Activated CD4-positive, alpha-beta memory T cell treated with anti-CD3 and anti-CD28 coated beads, Interleukin-2, amount 10 ng/mL, durations not matched to agents 7 days and 5 days (primary cell): ENCODE measurements at regions not wholly inside any gene's neighbourhood (a gene's known extent, or its start where the extent isn't known, plus 50 kb on each side); places are given as distances from the start of the nearest gene placed in this dataset.
"Not testable (repeated sequence)": the region's sequence is repeated elsewhere in the genome, so short reads cannot be mapped to it uniquely, and the experiment has no call there.

ENCODE experiments used
- CTCF ChIA-PET: fragments of 350-600 bp; sonication (Branson Sonifier 250); formaldehyde crosslinking; loops from one replicate; lab custom pipeline; 2021; ENCODE audit warnings: antibody characterized with exemption, inconsistent platforms; lab: Charles Lee
- POLR2A ChIA-PET: fragments of 350-600 bp; sonication (Branson Sonifier 250); formaldehyde crosslinking; loops from one replicate; lab custom pipeline; 2021; ENCODE audit warnings: antibody characterized with exemption; lab: Charles Lee
- DNase-seq: peaks from one replicate; pipeline ENCODE4 v3.0.0-alpha.2; 2020
- H3K27ac Mint-ChIP-seq: one replicate; pipeline ENCODE4 v1.8.0; 2021; ENCODE audit warnings: mild to moderate bottlenecking, mixed read lengths
- H3K27me3 Mint-ChIP-seq: one replicate; pipeline ENCODE4 v1.8.0; 2021; ENCODE audit warnings: mixed read lengths
- H3K36me3 Mint-ChIP-seq: one replicate; pipeline ENCODE4 v1.8.0; 2021; ENCODE audit warnings: low read depth, mixed read lengths
- H3K4me1 Mint-ChIP-seq: one replicate; pipeline ENCODE4 v1.8.0; 2021; ENCODE audit warnings: mixed read lengths
- H3K4me3 Mint-ChIP-seq: one replicate; pipeline ENCODE4 v1.8.0; 2021; ENCODE audit warnings: mild to moderate bottlenecking, mixed read lengths
- H3K9me3 Mint-ChIP-seq: one replicate; pipeline ENCODE4 v1.8.0; 2021; ENCODE audit warnings: mixed read lengths

- peaks cover 16% of the 10 kb centered on the region for H3K27me3 Mint-ChIP-seq
- POLR2A ChIA-PET, result no interaction called here
- peaks cover 6% of the 10 kb centered on the region for H3K4me1 Mint-ChIP-seq
- no peak for DNase-seq
- H3K9me3 Mint-ChIP-seq, result no peaks in the 10 kb centered on the region
- no peaks in the 10 kb centered on the region for H3K36me3 Mint-ChIP-seq
- no peak overlapping the region for H3K27ac Mint-ChIP-seq
- H3K4me3 Mint-ChIP-seq, result no peak overlapping the region
- CTCF ChIA-PET, result no interaction called here
These were observed 72.7 kb upstream of the FAM174B start for GRCh38 chr15:92728266-92728665.

GRCh38 chr15:92733090-92733933 is 77.7 kb upstream of the FAM174B start:
- Mint-ChIP-seq H3K36me3 (no peaks in the 10 kb centered on the region), H3K4me3 (peak overlapping the region; percentile 66), H3K4me1 (peaks cover 5% of the 10 kb centered on the region), H3K27ac (no peak overlapping the region), H3K9me3 (no peaks in the 10 kb centered on the region), H3K27me3 (peaks cover 26% of the 10 kb centered on the region)
- ChIA-PET POLR2A (no interaction called here), CTCF (no interaction called here)
- DNase-seq, result no peak

DNA sequence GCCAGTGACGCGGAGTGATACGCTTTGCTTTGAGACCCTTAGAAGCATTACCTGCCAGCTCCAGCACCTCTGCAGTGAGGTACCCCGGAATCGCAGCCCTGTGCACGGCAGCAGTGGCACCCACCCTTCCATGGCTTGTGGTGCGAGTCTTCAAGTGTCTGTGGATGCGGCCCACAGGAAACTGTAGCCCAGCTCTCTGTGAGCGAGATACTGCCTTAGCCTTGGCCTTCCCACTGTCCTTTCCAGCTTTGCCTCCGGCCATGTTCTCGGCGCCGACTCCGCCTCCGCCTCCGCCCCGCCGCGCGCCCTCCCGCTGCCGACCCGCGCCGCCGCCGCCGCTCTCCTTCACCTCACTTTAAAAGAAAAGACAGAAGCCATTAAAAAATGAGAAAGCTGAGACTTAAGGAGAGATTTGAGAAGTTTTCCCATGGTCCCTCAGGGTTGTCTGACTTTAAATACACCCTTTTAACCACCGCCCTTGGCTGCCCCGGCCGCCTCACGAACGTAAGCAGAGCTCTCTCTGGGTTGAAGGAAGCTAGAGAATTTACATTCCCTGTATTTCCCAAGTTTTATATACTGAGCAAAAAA is 78.5 kb upstream of the FAM174B start:
- Mint-ChIP-seq H3K36me3 (no peaks in the 10 kb centered on the region), H3K27ac (no peak overlapping the region), H3K27me3 (peaks cover 26% of the 10 kb centered on the region), H3K4me1 (peaks cover 5% of the 10 kb centered on the region), H3K9me3 (peaks cover 2% of the 10 kb centered on the region), H3K4me3 (peak overlapping the region; percentile 66)
- no peak for DNase-seq
- ChIA-PET POLR2A (no interaction called here), CTCF (no interaction called here)

GRCh38 chr15:92739246-92739645 is 83.7 kb upstream of the FAM174B start:
- DNase-seq, H3K36me3 Mint-ChIP-seq, H3K9me3 Mint-ChIP-seq, H3K27ac Mint-ChIP-seq, H3K27me3 Mint-ChIP-seq, CTCF ChIA-PET, H3K4me3 Mint-ChIP-seq, H3K4me1 Mint-ChIP-seq, POLR2A ChIA-PET: not testable (repeated sequence)

GRCh38 chr15:92745845-92746271 is 90.3 kb upstream of the FAM174B start:
- H3K27me3 Mint-ChIP-seq, result peaks cover 1% of the 10 kb centered on the region
- H3K9me3 Mint-ChIP-seq, result no peaks in the 10 kb centered on the region
- no peak for DNase-seq
- CTCF ChIA-PET, result no interaction called here
- H3K4me1 Mint-ChIP-seq, result no peaks in the 10 kb centered on the region
- no peak overlapping the region for H3K27ac Mint-ChIP-seq
- H3K36me3 Mint-ChIP-seq, result no peaks in the 10 kb centered on the region
- H3K4me3 Mint-ChIP-seq, result no peak overlapping the region
- POLR2A ChIA-PET, result no interaction called here

- H3K27me3 Mint-ChIP-seq, result peaks cover 1% of the 10 kb centered on the region
- ChIA-PET POLR2A (no interaction called here), CTCF (no interaction called here)
- no peaks in the 10 kb centered on the region for H3K36me3 Mint-ChIP-seq
- DNase-seq, result no peak
- H3K4me1 Mint-ChIP-seq, result no peaks in the 10 kb centered on the region
- H3K9me3 Mint-ChIP-seq, result no peaks in the 10 kb centered on the region
- H3K4me3 Mint-ChIP-seq, result no peak overlapping the region
- no peak overlapping the region for H3K27ac Mint-ChIP-seq
These were observed 91.5 kb upstream of the FAM174B start for GRCh38 chr15:92747047-92747446.

DNA sequence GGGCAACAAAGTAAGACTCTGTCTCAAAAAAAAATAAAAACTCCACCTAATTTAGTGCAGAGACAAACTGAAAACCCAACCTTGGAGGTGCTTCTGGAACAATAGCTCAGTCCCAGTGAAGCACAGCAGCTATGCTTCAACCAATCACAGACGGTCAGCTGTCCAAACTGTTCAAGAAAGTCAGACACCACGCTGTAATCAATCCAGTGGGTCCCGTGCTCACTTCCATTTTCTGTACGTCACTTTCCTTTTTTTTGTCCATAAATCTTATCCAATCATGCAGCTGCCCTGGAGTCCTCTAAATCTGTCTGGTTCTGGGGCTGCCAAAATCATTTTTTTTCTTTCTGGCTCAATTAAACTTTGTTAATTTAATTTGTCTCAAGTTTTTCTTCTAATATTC is 93.6 kb upstream of the FAM174B start:
- H3K27ac Mint-ChIP-seq, result no peak overlapping the region
- DNase-seq, result no peak
- no peaks in the 10 kb centered on the region for H3K4me1 Mint-ChIP-seq
- H3K36me3 Mint-ChIP-seq, result no peaks in the 10 kb centered on the region
- CTCF ChIA-PET, result interaction anchor here (1.4 kb wide), 1 partner anchor 35 kb away, joined by 5 read pairs; no protein-coding TSS in a partner anchor
- no peaks in the 10 kb centered on the region for H3K9me3 Mint-ChIP-seq
- POLR2A ChIA-PET, result no interaction called here
- no peak overlapping the region for H3K4me3 Mint-ChIP-seq
- H3K27me3 Mint-ChIP-seq, result peaks cover 1% of the 10 kb centered on the region

- Mint-ChIP-seq H3K36me3 (no peaks in the 10 kb centered on the region), H3K9me3 (no peaks in the 10 kb centered on the region), H3K27ac (no peak overlapping the region), H3K4me1 (no peaks in the 10 kb centered on the region), H3K27me3 (no peaks in the 10 kb centered on the region), H3K4me3 (no peak overlapping the region)
- ChIA-PET POLR2A (no interaction called here), CTCF (interaction anchor here (1.4 kb wide), 1 partner anchor 35 kb away, joined by 5 read pairs; no protein-coding TSS in a partner anchor)
- DNase-seq, result no peak
These were observed 94.4 kb upstream of the FAM174B start for GRCh38 chr15:92749946-92750345.

DNA sequence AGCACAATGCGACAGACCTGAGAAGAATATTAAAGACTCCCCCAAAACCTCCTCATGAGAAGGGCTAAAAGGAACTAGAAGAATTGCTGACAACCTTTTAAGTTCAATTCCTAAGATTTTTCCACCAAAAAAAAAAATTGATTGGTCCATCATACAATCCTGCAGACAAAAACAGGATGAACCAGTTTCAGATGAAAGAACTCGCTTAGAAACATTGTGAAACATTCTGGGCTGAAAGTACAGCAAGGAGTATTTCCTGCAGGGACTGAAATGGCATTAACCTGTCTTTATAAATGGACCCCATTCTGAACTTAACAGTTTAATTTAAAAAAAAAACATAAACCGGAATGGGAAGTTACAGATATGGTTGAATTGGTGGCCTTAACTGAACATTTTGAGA is 96.0 kb upstream of the FAM174B start:
- no peaks in the 10 kb centered on the region for H3K4me1 Mint-ChIP-seq

DNA sequence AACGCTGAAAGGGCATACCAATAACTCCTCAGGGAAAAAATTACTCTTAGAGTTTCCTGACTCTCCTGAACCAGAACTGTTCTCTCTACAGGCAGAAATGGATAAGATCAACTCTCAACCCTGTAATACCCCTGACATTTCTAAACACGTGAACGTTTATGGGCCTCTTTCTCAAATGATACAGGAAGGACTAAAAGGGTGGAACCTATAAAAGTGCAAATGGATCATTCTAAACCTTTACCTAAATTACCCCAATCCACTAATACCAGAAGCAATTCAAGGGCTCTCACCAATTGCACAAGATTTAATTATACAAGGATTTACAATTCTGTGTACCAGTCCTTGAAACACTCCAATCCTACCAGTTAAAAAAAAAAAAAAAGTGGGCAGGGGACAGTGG is 98.0 kb upstream of the FAM174B start:
- DNase-seq, result no peak
- POLR2A ChIA-PET, result no interaction called here
- Mint-ChIP-seq H3K4me3 (no peak overlapping the region), H3K4me1 (no peaks in the 10 kb centered on the region), H3K27me3 (peaks cover 17% of the 10 kb centered on the region), H3K27ac (no peak overlapping the region), H3K36me3 (no peaks in the 10 kb centered on the region), H3K9me3 (no peaks in the 10 kb centered on the region)
- CTCF ChIA-PET, result interaction anchor here (0.7 kb wide), 1 partner anchor 39 kb away, joined by 3 read pairs; no protein-coding TSS in a partner anchor

More for the DNA sequence above, 96.0 kb upstream of the FAM174B start:
- no peak overlapping the region for H3K4me3 Mint-ChIP-seq
- no peaks in the 10 kb centered on the region for H3K36me3 Mint-ChIP-seq
- H3K9me3 Mint-ChIP-seq, result no peaks in the 10 kb centered on the region
- POLR2A ChIA-PET, result no interaction called here
- H3K27me3 Mint-ChIP-seq, result peaks cover 7% of the 10 kb centered on the region
- no peak for DNase-seq
- CTCF ChIA-PET, result no interaction called here
- no peak overlapping the region for H3K27ac Mint-ChIP-seq

GRCh38 chr15:92763459-92763858 is 107.9 kb upstream of the FAM174B start:
- POLR2A ChIA-PET, result no interaction called here
- CTCF ChIA-PET, result no interaction called here
- Mint-ChIP-seq H3K4me1 (no peaks in the 10 kb centered on the region), H3K9me3 (peaks cover 5% of the 10 kb centered on the region), H3K4me3 (no peak overlapping the region), H3K27me3 (peaks cover 2% of the 10 kb centered on the region), H3K27ac (no peak overlapping the region), H3K36me3 (no peaks in the 10 kb centered on the region)
- DNase-seq, result no peak

DNA sequence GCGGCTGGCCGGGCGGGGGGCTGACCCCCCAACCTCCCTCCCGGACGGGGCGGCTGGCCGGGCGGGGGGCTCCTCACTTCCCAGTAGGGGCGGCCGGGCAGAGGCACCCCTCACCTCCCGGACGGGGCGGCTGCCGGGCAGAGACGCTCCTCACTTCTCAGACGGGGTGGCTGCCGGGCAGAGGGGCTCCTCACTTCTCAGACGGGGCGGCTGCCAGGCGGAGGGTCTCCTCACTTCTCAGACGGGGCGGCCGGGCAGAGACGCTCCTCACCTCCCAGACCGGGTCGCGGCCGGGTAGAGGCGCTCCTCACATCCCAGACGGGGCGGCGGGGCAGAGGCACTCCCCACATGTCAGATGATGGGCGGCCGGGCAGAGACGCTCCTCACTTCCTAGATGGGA is 112.6 kb upstream of the FAM174B start:
- H3K36me3 Mint-ChIP-seq, H3K4me3 Mint-ChIP-seq, H3K27ac Mint-ChIP-seq, H3K9me3 Mint-ChIP-seq, CTCF ChIA-PET, H3K4me1 Mint-ChIP-seq, POLR2A ChIA-PET, H3K27me3 Mint-ChIP-seq, DNase-seq: not testable (repeated sequence)

- POLR2A ChIA-PET, result no interaction called here
- Mint-ChIP-seq H3K9me3 (peaks cover 2% of the 10 kb centered on the region), H3K27ac (no peak overlapping the region), H3K27me3 (no peaks in the 10 kb centered on the region), H3K4me3 (no peak overlapping the region), H3K36me3 (no peaks in the 10 kb centered on the region), H3K4me1 (no peaks in the 10 kb centered on the region)
- DNase-seq, result no peak
- CTCF ChIA-PET, result no interaction called here
These were observed 115.1 kb upstream of the FAM174B start for GRCh38 chr15:92770641-92771040.
